Upper lobe of left lung (tissue), 6 donors: ENCODE measurements at regions not wholly inside any gene's neighbourhood (a gene's known extent, or its start where the extent isn't known, plus 50 kb on each side); places are given as distances from the start of the nearest gene placed in this dataset.
"Not testable (repeated sequence)": the region's sequence is repeated elsewhere in the genome, so short reads cannot be mapped to it uniquely, and the experiment has no call there.

Experiments
- ATAC-seq, 2 donors: fragments of 200-7000 bp; cut with Tn5 transposase; one replicate each; pipeline ENCODE4 v1.9.1; 2022; ENCODE audit warnings: mild to moderate bottlenecking in 2 of 2, moderate library complexity in 2 of 2; ENCODE audit not compliant: low FRiP score in 2 of 2
- DNase-seq, 2 donors: peaks; one replicate each; pipeline ENCODE4 v3.0.0-alpha.2; 2019 to 2020
- H3K27ac ChIP-seq, 4 donors: fragments of 200-600 bp; sonication (generic); one replicate each; pipeline ENCODE4 v1.5.1; 2016 to 2019
- H3K27me3 ChIP-seq, 4 donors: fragments of 200-600 bp; sonication (generic); one replicate each; pipeline ENCODE4 v1.5.1; 2017 to 2019
- H3K36me3 ChIP-seq, 4 donors: fragments of 200-600 bp; sonication (generic); one replicate each; pipeline ENCODE4 v1.5.1; 2016 to 2019
- H3K4me1 ChIP-seq, 4 donors: fragments of 200-600 bp; sonication (generic); one replicate each; pipeline ENCODE4 v1.5.1; 2018 to 2019
- H3K4me3 ChIP-seq, 4 donors: fragments of 200-600 bp; sonication (generic); one replicate each; pipeline ENCODE4 v1.5.1; 2017 to 2019; ENCODE audit warnings: mild to moderate bottlenecking in 2 of 4, moderate library complexity in 1 of 4
- H3K9me3 ChIP-seq, 4 donors: fragments of 200-600 bp; sonication (generic); one replicate each; pipeline ENCODE4 v1.5.1; 2018 to 2019
- CTCF ChIP-seq, 6 experiments: fragments of 450-650 bp in 4 of 6; fragments of 200-600 bp in 2 of 6; sonication (generic) in 2 of 6; IDR thresholded peaks; one replicate each; pipeline ENCODE4 v1.5.1; 2016 to 2019; ENCODE audit warnings: antibody characterized with exemption in 6 of 6
- EP300 ChIP-seq, 4 donors: sonication (generic); formaldehyde crosslinking; IDR thresholded peaks; one replicate each; pipeline ENCODE4 v1.5.1; 2017; ENCODE audit warnings: antibody characterized with exemption in 4 of 4, control low read depth in 2 of 4
- POLR2A ChIP-seq, 4 donors: fragments of 450-650 bp; IDR thresholded peaks; one replicate each; pipeline ENCODE4 v1.5.1; 2016 to 2017; ENCODE audit warnings: antibody characterized with exemption in 4 of 4, mild to moderate bottlenecking in 2 of 4
- POLR2AphosphoS5 ChIP-seq, 2 donors: sonication (generic); formaldehyde crosslinking; IDR thresholded peaks; one replicate each; pipeline ENCODE4 v1.5.1; 2017; ENCODE audit warnings: antibody characterized with exemption in 2 of 2
- WGBS, 2 donors: methylation state at CpG; one replicate each; pipeline ENCODE4 v1.1.5; 2017 to 2018; 5-methylcytosine and 5-hydroxymethylcytosine counted together
- donor health status: DM: no; HTN: no; CAD: no; lungs with moderate emphysema.
- donor health status: DM: no; HTN: yes; CAD: no; lungs with severe emphysema.

DNA sequence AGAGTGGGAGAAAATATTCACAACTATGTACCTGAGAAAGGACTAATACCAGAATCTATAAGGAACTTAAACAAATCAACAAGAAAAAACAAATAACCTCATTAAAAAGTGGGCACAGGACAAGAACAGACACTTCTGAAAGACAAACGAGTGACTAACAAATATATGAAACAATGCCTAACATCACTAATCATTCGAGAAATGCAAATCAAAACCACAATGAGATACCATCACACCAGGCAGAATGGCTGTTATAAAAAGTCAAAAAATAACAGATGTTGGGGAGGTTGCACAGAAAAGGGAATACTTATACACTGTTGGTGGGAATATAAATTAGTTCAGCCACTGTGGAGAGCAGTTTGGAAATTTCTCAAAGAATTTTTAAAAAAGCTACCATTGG is 83.5 kb upstream of the WSCD1 start:
- no peaks in the 10 kb centered on the region for H3K9me3 ChIP-seq
- H3K27me3 ChIP-seq: no peaks in the 10 kb centered on the region
- no peaks in the 10 kb centered on the region for H3K4me1 ChIP-seq
- H3K4me3 ChIP-seq: no peak overlapping the region
- WGBS, 2 donors: 76 to 90% methylated on average over 2 of the region's 2 CpGs
- no peaks in the 10 kb centered on the region for H3K36me3 ChIP-seq
- no peak for TF ChIP-seq EP300 (IDR thresholded peaks at IDR 0.05)
- TF ChIP-seq POLR2A (IDR thresholded peaks at IDR 0.05): no peak
- no peak for TF ChIP-seq POLR2AphosphoS5 (IDR thresholded peaks at IDR 0.05)
- no peak for TF ChIP-seq CTCF (IDR thresholded peaks at IDR 0.05)
- no peak overlapping the region for H3K27ac ChIP-seq
- ATAC-seq: no peak
- DNase-seq: no peak

DNA sequence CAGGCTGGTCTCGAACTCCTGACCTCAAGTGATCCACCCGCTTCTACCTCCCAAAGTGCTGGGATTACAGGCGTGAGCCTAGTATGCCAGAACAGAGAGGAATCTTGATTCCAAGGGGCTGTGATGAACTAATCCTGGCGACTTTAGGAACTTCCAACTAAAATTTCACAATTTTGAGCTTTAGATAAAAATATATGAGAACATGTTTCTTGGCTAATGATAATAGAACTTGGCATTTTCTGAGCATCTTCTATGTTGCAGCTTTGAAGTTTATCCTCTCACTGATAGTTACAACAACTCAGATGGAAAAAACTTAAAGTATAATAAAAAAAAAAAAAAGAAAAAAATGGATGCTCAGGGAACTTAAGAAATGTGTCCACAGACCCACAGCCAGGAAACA is 69.8 kb upstream of the WSCD1 start:
- DNase-seq (no peak), ATAC-seq (no peak)
- H3K27me3 ChIP-seq: no peaks in the 10 kb centered on the region
- H3K27ac ChIP-seq: no peak overlapping the region
- H3K4me3 ChIP-seq: no peak overlapping the region
- no peaks in the 10 kb centered on the region for H3K9me3 ChIP-seq
- H3K4me1 ChIP-seq: no peaks in the 10 kb centered on the region
- TF ChIP-seq EP300 (IDR thresholded peaks at IDR 0.05) (no peak), CTCF (IDR thresholded peaks at IDR 0.05) (no peak), POLR2A (IDR thresholded peaks at IDR 0.05) (no peak), POLR2AphosphoS5 (IDR thresholded peaks at IDR 0.05) (no peak)
- 78 to 86% methylated on average over 4 of the region's 4 CpGs for WGBS, 2 donors
- H3K36me3 ChIP-seq: no peaks in the 10 kb centered on the region

DNA sequence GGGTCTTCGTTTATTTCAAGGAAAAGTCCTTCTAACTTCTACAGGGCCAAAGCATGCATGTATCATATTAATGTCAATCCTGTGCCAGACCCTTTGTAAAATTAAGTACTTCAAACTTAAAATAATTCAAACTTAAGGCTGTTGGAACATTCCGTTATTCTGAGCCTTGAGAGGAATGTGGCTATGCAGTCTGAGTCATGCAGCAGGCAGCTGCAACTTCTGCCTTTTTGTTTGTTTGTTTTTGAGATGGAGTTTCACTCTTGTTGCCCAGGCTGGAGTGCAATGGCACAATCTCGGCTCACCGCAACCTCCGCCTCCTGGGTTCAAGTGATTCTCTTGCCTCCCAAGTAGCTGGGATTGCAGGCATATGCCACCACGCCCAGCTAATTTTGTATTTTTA is 67.0 kb upstream of the WSCD1 start:
- H3K4me1 ChIP-seq, H3K9me3 ChIP-seq, H3K27me3 ChIP-seq, ATAC-seq, H3K36me3 ChIP-seq, DNase-seq, H3K27ac ChIP-seq, H3K4me3 ChIP-seq: not testable (repeated sequence)
- WGBS, 2 donors: 63 to 85% methylated on average over 6 of the region's 6 CpGs
- TF ChIP-seq EP300 (IDR thresholded peaks at IDR 0.05): peak in 1 of 4 donors; percentile 13

- Histone ChIP-seq H3K4me1 (no peaks in the 10 kb centered on the region), H3K9me3 (no peaks in the 10 kb centered on the region), H3K4me3 (no peak overlapping the region), H3K27ac (no peak overlapping the region), H3K36me3 (no peaks in the 10 kb centered on the region), H3K27me3 (no peaks in the 10 kb centered on the region)
- ATAC-seq: no peak
- TF ChIP-seq POLR2A (IDR thresholded peaks at IDR 0.05): no peak
- TF ChIP-seq POLR2AphosphoS5 (IDR thresholded peaks at IDR 0.05): no peak
- TF ChIP-seq EP300 (IDR thresholded peaks at IDR 0.05): no peak
- TF ChIP-seq CTCF (IDR thresholded peaks at IDR 0.05): no peak
- 74 to 92% methylated on average over 6 of the region's 6 CpGs for WGBS, 2 donors
- DNase-seq: no peak
These were observed 64.2 kb upstream of the WSCD1 start for GRCh38 chr17:6005939-6006338.

DNA sequence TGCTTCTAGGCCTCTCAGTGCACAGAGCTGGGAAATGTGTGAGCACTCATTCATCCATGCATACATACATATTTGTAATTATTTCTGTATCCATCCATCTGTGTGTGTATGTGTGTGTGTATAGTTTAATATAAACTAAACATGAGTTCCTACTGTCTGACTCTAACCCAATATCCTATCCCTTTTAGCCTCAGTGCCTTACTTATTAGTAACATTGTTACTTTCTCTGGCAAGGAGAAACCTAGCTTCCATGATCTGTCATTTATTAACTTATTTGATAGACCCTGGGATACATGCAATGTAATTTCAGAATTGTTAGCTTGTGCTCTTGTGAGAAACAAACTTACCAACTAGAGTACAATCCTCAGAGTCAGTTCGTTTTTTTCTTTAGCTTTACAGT is 59.0 kb upstream of the WSCD1 start:
- H3K9me3 ChIP-seq: no peaks in the 10 kb centered on the region
- H3K4me3 ChIP-seq: no peak overlapping the region
- H3K27me3 ChIP-seq: no peaks in the 10 kb centered on the region
- DNase-seq: no peak
- WGBS, 2 donors: 45 to 52% methylated on average over 1 of the region's 1 CpG
- H3K4me1 ChIP-seq: no peaks in the 10 kb centered on the region
- no peaks in the 10 kb centered on the region for H3K36me3 ChIP-seq
- no peak for ATAC-seq
- no peak for TF ChIP-seq POLR2A (IDR thresholded peaks at IDR 0.05)
- TF ChIP-seq CTCF (IDR thresholded peaks at IDR 0.05): no peak
- no peak for TF ChIP-seq EP300 (IDR thresholded peaks at IDR 0.05)
- TF ChIP-seq POLR2AphosphoS5 (IDR thresholded peaks at IDR 0.05): no peak
- no peak overlapping the region for H3K27ac ChIP-seq
